ENCODE measurements at regions not wholly inside any gene's neighbourhood (a gene's known extent, or its start where the extent isn't known, plus 50 kb on each side); places are given as distances from the start of the nearest gene placed in this dataset.

- no peak for TF ChIP-seq FOXM1 (IDR thresholded peaks at IDR 0.05; ENCODE audit: borderline replicate concordance, low read depth)
- TF ChIP-seq USF1 (IDR thresholded peaks at IDR 0.05): no peak
- TF ChIP-seq MAX (IDR thresholded peaks at IDR 0.05): no peak
- no peak for TF ChIP-seq TEAD4 (IDR thresholded peaks at IDR 0.05)
- TF ChIP-seq CEBPB (IDR thresholded peaks at IDR 0.05): no peak
- no peak for TF ChIP-seq EGR1 (IDR thresholded peaks at IDR 0.05)
- no peak for TF ChIP-seq CREB1 (IDR thresholded peaks at IDR 0.05; ENCODE audit: low read depth)
- TF ChIP-seq NFIC (IDR thresholded peaks at IDR 0.05): no peak
- no peak for TF ChIP-seq ZBTB7A (IDR thresholded peaks at IDR 0.05; ENCODE audit: low read depth)
- no peak for TF ChIP-seq REST (IDR thresholded peaks at IDR 0.05; ENCODE audit: low read depth)
- TF ChIP-seq RAD21 (IDR thresholded peaks at IDR 0.05; ENCODE audit: low read depth): no peak
- TF ChIP-seq EP300 (IDR thresholded peaks at IDR 0.05; ENCODE audit: borderline replicate concordance): no peak
- no peak for TF ChIP-seq TAF1 (IDR thresholded peaks at IDR 0.05; ENCODE audit: low read depth)
- TF ChIP-seq TCF12 (IDR thresholded peaks at IDR 0.05; ENCODE audit: low read depth): no peak
Measured at GRCh38 chr6:74879234-74879633, 326.6 kb downstream of the COL12A1 start.

- no peak for TF ChIP-seq USF1 (IDR thresholded peaks at IDR 0.05)
- no peak for TF ChIP-seq RAD21 (IDR thresholded peaks at IDR 0.05; ENCODE audit: low read depth)
- no peak for TF ChIP-seq MAX (IDR thresholded peaks at IDR 0.05)
- no peak for TF ChIP-seq TCF12 (IDR thresholded peaks at IDR 0.05; ENCODE audit: low read depth)
Measured at GRCh38 chr6:74875193-74875592, 330.7 kb downstream of the COL12A1 start.

GRCh38 chr6:74872754-74873476 is 332.9 kb downstream of the COL12A1 start:
- TF ChIP-seq CEBPB (IDR thresholded peaks at IDR 0.05) (no peak), RAD21 (IDR thresholded peaks at IDR 0.05; ENCODE audit: low read depth) (no peak), FOXM1 (IDR thresholded peaks at IDR 0.05; ENCODE audit: borderline replicate concordance, low read depth) (no peak), CREB1 (IDR thresholded peaks at IDR 0.05; ENCODE audit: low read depth) (no peak), NFIC (IDR thresholded peaks at IDR 0.05) (no peak), TAF1 (IDR thresholded peaks at IDR 0.05; ENCODE audit: low read depth) (no peak), MAX (IDR thresholded peaks at IDR 0.05) (no peak)

GRCh38 chr6:74871757-74872156 is 334.1 kb downstream of the COL12A1 start:
- TF ChIP-seq TCF12 (IDR thresholded peaks at IDR 0.05; ENCODE audit: low read depth) (no peak), CEBPB (IDR thresholded peaks at IDR 0.05) (no peak), RAD21 (IDR thresholded peaks at IDR 0.05; ENCODE audit: low read depth) (no peak), NFIC (IDR thresholded peaks at IDR 0.05) (no peak), MAX (IDR thresholded peaks at IDR 0.05) (no peak), USF1 (IDR thresholded peaks at IDR 0.05) (no peak), REST (IDR thresholded peaks at IDR 0.05; ENCODE audit: low read depth) (no peak), EGR1 (IDR thresholded peaks at IDR 0.05) (no peak), ZBTB7A (IDR thresholded peaks at IDR 0.05; ENCODE audit: low read depth) (no peak), TAF1 (IDR thresholded peaks at IDR 0.05; ENCODE audit: low read depth) (no peak), CREB1 (IDR thresholded peaks at IDR 0.05; ENCODE audit: low read depth) (no peak), TEAD4 (IDR thresholded peaks at IDR 0.05) (no peak), EP300 (IDR thresholded peaks at IDR 0.05; ENCODE audit: borderline replicate concordance) (no peak), FOXM1 (IDR thresholded peaks at IDR 0.05; ENCODE audit: borderline replicate concordance, low read depth) (no peak), YY1 (IDR thresholded peaks at IDR 0.05; ENCODE audit: low read depth) (no peak)

GRCh38 chr6:74870403-74870802 is 335.4 kb downstream of the COL12A1 start:
- TF ChIP-seq MAX (IDR thresholded peaks at IDR 0.05) (no peak), ZBTB7A (IDR thresholded peaks at IDR 0.05; ENCODE audit: low read depth) (no peak), YY1 (IDR thresholded peaks at IDR 0.05; ENCODE audit: low read depth) (no peak), NFIC (IDR thresholded peaks at IDR 0.05) (no peak), EP300 (IDR thresholded peaks at IDR 0.05; ENCODE audit: borderline replicate concordance) (no peak), CEBPB (IDR thresholded peaks at IDR 0.05) (no peak), FOXM1 (IDR thresholded peaks at IDR 0.05; ENCODE audit: borderline replicate concordance, low read depth) (no peak), TCF12 (IDR thresholded peaks at IDR 0.05; ENCODE audit: low read depth) (no peak), TAF1 (IDR thresholded peaks at IDR 0.05; ENCODE audit: low read depth) (no peak), USF1 (IDR thresholded peaks at IDR 0.05) (no peak), TEAD4 (IDR thresholded peaks at IDR 0.05) (no peak)

Measured in Ishikawa (cell line).